HG02798 (cell line): ENCODE measurements at regions not wholly inside any gene's neighbourhood (a gene's known extent, or its start where the extent isn't known, plus 50 kb on each side); places are given as distances from the start of the nearest gene placed in this dataset.
A peak's percentile ranks its signal among the peaks of the same experiment; 100 is the strongest.
"Not testable (repeated sequence)": the region's sequence is repeated elsewhere in the genome, so short reads cannot be mapped to it uniquely, and the experiment has no call there.

Experiments used
- ATAC-seq: cut with Tn5 transposase; IDR thresholded peaks from one replicate; pipeline ENCODE4 v1.9.1; 2021; ENCODE audit warnings: mild to moderate bottlenecking; ENCODE audit not compliant: unreplicated experiment, poor library complexity

- ATAC-seq: no peak
Measured at GRCh38 chr16:82317411-82318167, 147.6 kb upstream of the MPHOSPH6 start.

DNA sequence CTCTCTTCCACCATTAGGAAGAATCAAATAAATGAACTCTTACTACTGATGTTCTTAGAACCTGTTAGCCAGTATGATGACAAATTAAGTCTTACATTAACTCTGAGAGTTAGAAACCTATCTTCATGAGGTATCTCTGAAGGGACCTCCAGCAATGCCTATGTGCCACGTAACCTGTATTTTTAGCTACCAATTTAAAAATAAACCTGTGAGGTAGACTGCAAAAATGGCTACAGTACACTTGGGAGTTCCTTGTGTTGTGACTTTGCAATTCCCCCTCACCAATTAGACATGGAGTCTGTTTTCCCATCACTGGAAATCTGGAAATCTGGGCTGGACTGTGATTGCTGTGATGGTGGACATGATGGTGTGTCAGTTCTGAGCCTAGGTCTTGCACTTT lies 143.7 kb upstream of the MPHOSPH6 start:
- ATAC-seq: no peak

- ATAC-seq: no peak
Measured at GRCh38 chr16:82311528-82311927, 141.5 kb upstream of the MPHOSPH6 start.

GRCh38 chr16:82302042-82302727 lies 132.2 kb upstream of the MPHOSPH6 start:
- no peak for ATAC-seq

GRCh38 chr16:82301146-82301755 lies 131.2 kb upstream of the MPHOSPH6 start:
- no peak for ATAC-seq

DNA sequence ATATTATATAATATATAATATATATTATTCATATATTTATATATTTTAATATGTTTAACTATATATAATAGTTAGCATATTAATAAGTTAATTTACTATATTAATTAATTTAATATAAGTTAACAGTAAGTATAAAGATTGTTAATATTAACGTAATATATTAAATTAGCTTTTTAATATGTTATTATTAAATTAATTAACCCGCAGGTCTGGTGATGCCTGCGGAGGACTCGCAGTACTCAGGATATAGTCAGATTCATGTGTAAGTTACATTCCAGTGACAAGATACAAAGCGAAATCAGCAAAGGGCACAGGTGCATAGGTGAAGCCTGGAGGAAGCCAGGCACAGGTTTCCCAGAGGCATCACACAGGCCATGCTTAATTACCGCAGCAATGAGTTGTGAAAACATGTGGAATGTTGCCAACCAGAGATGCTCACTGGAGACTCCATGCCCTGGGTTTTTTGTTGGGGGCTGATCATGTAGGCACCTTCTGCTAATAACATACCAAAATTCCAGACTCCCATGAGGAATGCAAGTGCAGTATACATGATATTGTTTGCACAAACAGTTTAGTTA lies 130.4 kb upstream of the MPHOSPH6 start:
- ATAC-seq: no peak

GRCh38 chr16:82298472-82298871 lies 128.4 kb upstream of the MPHOSPH6 start:
- ATAC-seq: no peak

GRCh38 chr16:82295290-82296201 lies 125.5 kb upstream of the MPHOSPH6 start:
- ATAC-seq: no peak

GRCh38 chr16:82293671-82294070 lies 123.6 kb upstream of the MPHOSPH6 start:
- no peak for ATAC-seq

- no peak for ATAC-seq
Measured at GRCh38 chr16:82287937-82288336, 117.9 kb upstream of the MPHOSPH6 start.

GRCh38 chr16:82282662-82283061 lies 112.6 kb upstream of the MPHOSPH6 start:
- ATAC-seq: no peak

- no peak for ATAC-seq
Measured at GRCh38 chr16:82281544-82281943, 111.5 kb upstream of the MPHOSPH6 start.

DNA sequence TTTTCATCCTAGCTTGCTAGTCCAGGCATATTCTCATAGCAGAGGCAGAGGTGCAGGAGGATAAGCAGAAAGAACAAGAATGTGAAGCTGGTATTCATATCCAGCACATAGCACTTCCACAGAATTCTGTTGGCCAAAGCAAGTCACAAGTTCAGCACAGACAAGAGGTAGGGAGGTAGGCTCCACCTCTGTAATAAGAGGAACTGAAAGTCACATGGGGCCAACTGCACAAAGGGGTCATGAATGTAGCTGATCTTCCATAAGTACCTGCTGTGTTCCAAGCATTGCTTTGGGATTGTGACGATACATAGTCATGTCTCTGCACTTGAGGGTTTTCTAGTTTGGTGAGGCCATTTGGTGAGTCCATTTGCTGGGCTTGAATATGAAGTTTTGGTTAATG lies 110.8 kb upstream of the MPHOSPH6 start:
- no peak for ATAC-seq

DNA sequence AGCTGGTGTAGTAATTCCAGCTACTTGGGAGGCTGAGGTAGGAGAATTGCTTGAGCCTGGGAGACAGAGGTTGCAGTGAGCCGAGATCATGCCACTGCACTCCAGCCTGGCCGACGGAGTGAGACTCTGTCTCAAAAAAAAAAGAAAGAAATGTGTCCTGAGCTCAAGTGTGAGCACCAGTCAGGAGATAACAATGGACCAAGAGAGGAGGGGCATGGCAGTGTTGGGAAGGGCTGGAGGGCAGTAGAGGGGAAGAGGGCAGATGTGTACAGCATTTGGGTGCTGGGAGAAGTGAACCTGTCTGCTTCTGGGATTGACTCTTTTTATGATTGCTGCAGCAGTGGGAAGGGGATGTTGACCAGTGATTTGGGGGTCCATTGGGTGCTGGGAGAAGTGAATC lies 105.3 kb upstream of the MPHOSPH6 start:
- not testable (repeated sequence) for ATAC-seq

GRCh38 chr16:82271636-82272035 lies 101.6 kb upstream of the MPHOSPH6 start:
- ATAC-seq: no peak

GRCh38 chr16:82267675-82268074 lies 97.7 kb upstream of the MPHOSPH6 start:
- not testable (repeated sequence) for ATAC-seq

- ATAC-seq: no peak
Measured at GRCh38 chr16:82265809-82266208, 95.8 kb upstream of the MPHOSPH6 start.

GRCh38 chr16:82264756-82265155 lies 94.7 kb upstream of the MPHOSPH6 start:
- no peak for ATAC-seq

DNA sequence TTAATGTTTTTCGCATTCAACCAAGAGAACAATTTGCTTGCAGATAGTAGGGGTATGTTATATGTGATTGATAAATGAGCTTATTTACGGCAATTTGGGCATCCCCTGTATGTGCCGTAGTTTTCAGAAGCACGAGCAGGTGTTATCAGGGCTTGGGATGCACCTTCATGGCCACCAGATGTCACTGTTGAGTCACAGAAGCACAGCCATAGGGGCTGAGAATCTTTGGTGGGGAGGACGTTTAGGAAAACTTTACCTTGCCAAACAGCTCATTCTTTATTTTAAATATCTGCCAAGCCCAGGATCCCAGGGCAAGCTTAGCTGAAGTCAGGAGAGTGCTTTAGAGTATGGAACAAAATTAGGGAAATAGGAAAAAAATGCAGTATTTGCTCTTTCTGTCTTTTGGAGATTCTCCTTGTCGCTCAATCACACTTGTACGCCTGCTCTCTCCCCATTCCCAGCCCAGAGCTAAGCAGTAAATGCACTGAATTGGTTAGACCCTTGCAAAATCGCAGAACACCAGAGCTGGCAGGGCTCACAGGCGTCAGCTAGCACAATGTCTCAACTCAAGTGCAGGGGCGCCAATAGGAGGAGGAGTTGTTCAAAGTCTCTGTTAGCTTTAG lies 93.6 kb upstream of the MPHOSPH6 start:
- peak; percentile 69 for ATAC-seq

DNA sequence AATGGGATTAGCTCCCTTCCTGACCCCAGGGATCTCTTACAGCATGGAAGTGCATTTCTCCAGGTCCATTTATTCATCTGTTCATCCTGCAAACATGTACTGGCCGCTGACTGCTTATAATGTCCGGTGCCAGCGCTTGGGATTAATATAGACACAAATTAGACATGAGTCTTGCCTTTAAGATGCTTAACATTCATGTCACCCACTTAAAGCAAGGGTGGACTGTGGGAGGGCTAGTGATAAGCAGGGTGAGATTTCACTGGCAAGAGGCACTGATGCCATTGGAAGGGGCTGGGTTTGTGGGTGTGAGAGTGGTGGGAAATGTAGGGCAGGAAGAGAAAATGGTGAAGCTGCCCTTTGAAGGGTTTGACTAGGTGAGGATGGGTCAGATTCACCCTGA lies 92.2 kb upstream of the MPHOSPH6 start:
- no peak for ATAC-seq
